Esophagus muscularis mucosa (tissue), 4 donors: ENCODE measurements at regions not wholly inside any gene's neighbourhood (a gene's known extent, or its start where the extent isn't known, plus 50 kb on each side); places are given as distances from the start of the nearest gene placed in this dataset.

ENCODE experiments used
- DNase-seq: peaks from one replicate; pipeline ENCODE4 v3.0.0-alpha.2; 2017; ENCODE audit errors: extremely low spot score
- H3K27ac ChIP-seq, 4 donors: fragments of 200-600 bp; sonication (generic); replicated peaks in 1 of 4; 1 replicate in 3 of 4; 2 replicates in 1 of 4; pipeline ENCODE4 v1.5.1; 2016 to 2019; ENCODE audit warnings: mild to moderate bottlenecking in 1 of 4
- H3K27me3 ChIP-seq, 4 donors: fragments of 200-600 bp; sonication (generic); one replicate each; pipeline versions ENCODE4 v1.5.1 to v1.6.0; 2016 to 2019
- H3K36me3 ChIP-seq, 4 donors: fragments of 200-600 bp; sonication (generic); one replicate each; pipeline ENCODE4 v1.5.1; 2016 to 2019
- H3K4me1 ChIP-seq, 4 donors: fragments of 200-600 bp; sonication (generic); one replicate each; pipeline ENCODE4 v1.5.1; 2016 to 2019
- H3K4me3 ChIP-seq, 4 donors: fragments of 200-600 bp; sonication (generic); 1 replicate in 2 of 4; 2 replicates in 2 of 4; pipeline ENCODE4 v1.5.1; 2016 to 2019; ENCODE audit warnings: mild to moderate bottlenecking in 4 of 4, moderate library complexity in 1 of 4
- H3K9me3 ChIP-seq, 4 donors: fragments of 200-600 bp; sonication (generic); 1 replicate in 3 of 4; 2 replicates in 1 of 4; pipeline ENCODE4 v1.5.1; 2016 to 2019
- EP300 ChIP-seq: sonication (generic); formaldehyde crosslinking; IDR thresholded peaks from one replicate; pipeline ENCODE4 v1.6.1; 2017; ENCODE audit warnings: antibody characterized with exemption
- POLR2A ChIP-seq: fragments of 450-650 bp; IDR thresholded peaks from one replicate; pipeline ENCODE4 v1.6.1; 2017; ENCODE audit warnings: antibody characterized with exemption, moderate library complexity, mild to moderate bottlenecking, low read depth
- POLR2AphosphoS5 ChIP-seq, 2 donors: sonication (generic); formaldehyde crosslinking; IDR thresholded peaks; one replicate each; pipeline ENCODE4 v1.6.1; 2017; ENCODE audit warnings: antibody characterized with exemption in 2 of 2
- WGBS: methylation state at CpG from one replicate; pipeline ENCODE4 v1.1.5; 2018; 5-methylcytosine and 5-hydroxymethylcytosine counted together
- intact Hi-C: fragments of 100-400 bp; cut with DNase I; formaldehyde crosslinking; loops from one replicate; pipeline ENCODE4 v1.15.1; 2023
- TF ChIP-seq, protein P1 (sequence below), 3 experiments: fragments of 200-600 bp in 2 of 3; fragments of 450-650 bp in 1 of 3; sonication (generic) in 2 of 3; IDR thresholded peaks; one replicate each; pipeline ENCODE4 v1.5.1; 2017 to 2019; ENCODE audit warnings: antibody characterized with exemption in 3 of 3, mild to moderate bottlenecking in 2 of 3, moderate library complexity in 1 of 3

DNA sequence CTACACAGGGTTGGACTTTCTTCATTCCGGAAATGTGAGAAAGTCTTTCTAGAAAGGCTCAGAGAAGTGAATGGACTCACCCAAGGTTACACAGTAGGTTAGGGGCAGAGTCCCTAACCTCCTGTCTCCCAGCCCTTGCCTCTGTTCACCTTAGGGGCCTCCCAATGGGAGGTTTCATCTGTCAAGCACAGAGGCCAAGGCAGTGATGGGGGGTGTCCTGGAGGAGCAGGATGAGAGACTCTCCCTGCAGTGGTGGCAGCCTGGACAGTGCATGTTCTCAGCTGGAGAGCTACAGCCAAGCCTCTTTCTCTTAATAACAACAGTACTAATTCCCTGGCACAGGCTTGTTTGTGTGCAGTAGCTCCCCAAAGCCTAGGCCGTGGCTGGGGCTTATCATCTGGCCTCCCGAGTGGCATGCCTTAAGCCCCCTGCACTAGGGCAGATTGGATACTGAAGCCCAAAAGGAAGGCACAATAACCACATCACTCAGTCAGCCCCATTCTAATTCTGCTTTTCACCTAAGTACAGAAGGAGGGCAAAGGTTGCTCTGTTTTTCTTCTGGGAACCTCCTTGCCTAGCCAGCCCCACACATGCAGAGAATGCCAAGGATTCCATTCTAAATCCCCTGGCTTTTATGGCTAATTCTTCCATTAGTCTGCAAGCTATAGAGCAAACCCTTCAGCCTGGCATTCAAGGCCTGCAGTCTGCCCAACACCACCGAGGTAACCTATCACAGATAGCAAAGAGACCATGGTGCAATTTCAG, 50.2 kb upstream of the XPA start:
- Histone ChIP-seq H3K36me3 (no peaks in the 10 kb centered on the region), H3K27me3 (no peaks in the 10 kb centered on the region), H3K27ac (peak overlapping the region in 1 of 4 donors; percentile 57), H3K4me1 (peaks cover 0 to 12% (median 3%) of the 10 kb centered on the region in 4 donors), H3K9me3 (peaks cover 0 to 9% (median 6%) of the 10 kb centered on the region in 4 donors), H3K4me3 (no peak overlapping the region)
- WGBS, result 58% methylated on average over 2 of the region's 4 CpGs
- no peak for DNase-seq
- TF ChIP-seq POLR2AphosphoS5 (IDR thresholded peaks at IDR 0.05) (no peak), EP300 (no peak), POLR2A (no peak)
- TF ChIP-seq, protein P1, sequence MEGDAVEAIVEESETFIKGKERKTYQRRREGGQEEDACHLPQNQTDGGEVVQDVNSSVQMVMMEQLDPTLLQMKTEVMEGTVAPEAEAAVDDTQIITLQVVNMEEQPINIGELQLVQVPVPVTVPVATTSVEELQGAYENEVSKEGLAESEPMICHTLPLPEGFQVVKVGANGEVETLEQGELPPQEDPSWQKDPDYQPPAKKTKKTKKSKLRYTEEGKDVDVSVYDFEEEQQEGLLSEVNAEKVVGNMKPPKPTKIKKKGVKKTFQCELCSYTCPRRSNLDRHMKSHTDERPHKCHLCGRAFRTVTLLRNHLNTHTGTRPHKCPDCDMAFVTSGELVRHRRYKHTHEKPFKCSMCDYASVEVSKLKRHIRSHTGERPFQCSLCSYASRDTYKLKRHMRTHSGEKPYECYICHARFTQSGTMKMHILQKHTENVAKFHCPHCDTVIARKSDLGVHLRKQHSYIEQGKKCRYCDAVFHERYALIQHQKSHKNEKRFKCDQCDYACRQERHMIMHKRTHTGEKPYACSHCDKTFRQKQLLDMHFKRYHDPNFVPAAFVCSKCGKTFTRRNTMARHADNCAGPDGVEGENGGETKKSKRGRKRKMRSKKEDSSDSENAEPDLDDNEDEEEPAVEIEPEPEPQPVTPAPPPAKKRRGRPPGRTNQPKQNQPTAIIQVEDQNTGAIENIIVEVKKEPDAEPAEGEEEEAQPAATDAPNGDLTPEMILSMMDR (IDR thresholded peaks at IDR 0.05), result no peak
- intact Hi-C loops, result no loop called here

DNA sequence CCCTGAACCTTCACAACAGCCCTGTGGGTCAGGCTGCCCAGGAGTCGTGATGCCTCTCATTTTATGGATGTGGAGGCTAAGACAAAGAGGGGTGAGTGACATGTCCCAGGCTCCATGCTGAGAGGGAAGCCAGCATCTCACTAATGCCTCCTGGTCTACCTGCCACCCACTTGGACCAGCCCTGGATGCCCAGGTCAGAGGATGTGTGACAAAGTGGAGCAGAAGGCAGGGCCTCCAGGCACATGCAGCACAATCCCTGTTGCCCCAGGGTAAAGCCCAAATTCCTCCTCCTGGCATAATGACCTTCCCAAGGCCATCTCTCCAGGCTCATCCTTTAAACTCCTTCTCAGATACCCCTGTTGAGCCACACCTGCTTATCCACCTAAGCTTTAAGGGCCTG, 51.4 kb upstream of the XPA start:
- intact Hi-C loops, result no loop called here
- no peak overlapping the region for H3K4me3 ChIP-seq

DNA sequence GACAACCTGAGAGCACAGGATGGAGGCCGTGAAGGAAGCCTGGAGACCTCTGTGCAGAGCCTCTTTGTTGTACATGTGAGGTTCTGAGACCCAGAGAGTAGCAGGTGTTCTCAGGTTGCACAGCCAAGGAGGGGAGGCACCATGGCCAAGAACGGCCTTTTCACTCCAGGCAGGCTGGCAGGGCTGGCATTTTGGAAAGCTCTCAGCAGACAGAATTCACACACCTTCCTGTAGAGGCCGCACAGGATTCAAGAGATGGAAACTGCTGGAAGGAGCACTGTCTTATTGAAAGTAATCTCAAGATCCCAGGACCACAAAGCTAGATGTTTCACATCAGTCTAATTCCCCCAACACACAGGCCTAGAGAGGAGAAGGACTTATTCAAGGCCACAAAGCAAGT, 52.8 kb upstream of the XPA start:
- no peak for DNase-seq
- 85% methylated on average over 3 of the region's 3 CpGs for whole genome bisulfite sequencing
- H3K27ac ChIP-seq, result no peak overlapping the region
- H3K9me3 ChIP-seq, result no peaks in the 10 kb centered on the region
- intact Hi-C loops, result no loop called here
- H3K4me1 ChIP-seq, result peaks cover 0 to 12% (median 3%) of the 10 kb centered on the region in 4 donors
- no peak for TF ChIP-seq EP300
- TF ChIP-seq POLR2A, result no peak
- TF ChIP-seq, protein P1 (IDR thresholded peaks at IDR 0.05), result no peak
- TF ChIP-seq POLR2AphosphoS5 (IDR thresholded peaks at IDR 0.05), result no peak
- H3K36me3 ChIP-seq, result no peaks in the 10 kb centered on the region
- H3K4me3 ChIP-seq, result no peak overlapping the region
- H3K27me3 ChIP-seq, result no peaks in the 10 kb centered on the region

More for the DNA sequence above, 51.4 kb upstream of the XPA start:
- DNase-seq, result no peak
- Histone ChIP-seq H3K27ac (no peak overlapping the region), H3K9me3 (no peaks in the 10 kb centered on the region), H3K27me3 (no peaks in the 10 kb centered on the region), H3K36me3 (no peaks in the 10 kb centered on the region), H3K4me1 (peaks cover 0 to 12% (median 3%) of the 10 kb centered on the region in 4 donors)
- WGBS, result 30% methylated on average over 1 of the region's 1 CpG
- TF ChIP-seq EP300 (no peak), POLR2AphosphoS5 (IDR thresholded peaks at IDR 0.05) (no peak), POLR2A (no peak)
- TF ChIP-seq, protein P1 (IDR thresholded peaks at IDR 0.05), result no peak

DNA sequence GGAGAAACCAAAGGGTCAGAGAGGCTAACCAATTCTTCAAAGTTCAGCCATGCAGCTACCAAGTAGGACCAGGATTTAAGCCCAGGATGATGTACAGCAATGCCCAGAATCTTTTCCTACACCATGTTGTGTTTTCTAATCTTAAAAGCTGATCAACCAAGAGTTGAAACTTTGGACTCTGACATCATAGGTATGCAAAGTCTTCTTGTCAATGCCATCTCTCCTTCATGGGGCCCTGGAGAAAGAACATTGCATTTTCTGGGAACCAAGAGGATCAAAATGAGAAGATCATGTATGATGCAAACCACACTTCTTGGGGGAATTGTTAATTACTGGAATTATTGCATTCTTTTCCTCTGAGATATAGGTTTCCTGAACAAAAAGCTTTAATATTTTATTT, 54.4 kb upstream of the XPA start:
- no peak for DNase-seq
- no peak overlapping the region for H3K4me3 ChIP-seq
- H3K27me3 ChIP-seq, result no peaks in the 10 kb centered on the region
- intact Hi-C loops, result no loop called here
- peaks cover 0 to 12% (median 3%) of the 10 kb centered on the region in 4 donors for H3K4me1 ChIP-seq
- no peak overlapping the region for H3K27ac ChIP-seq
- TF ChIP-seq, protein P1 (IDR thresholded peaks at IDR 0.05), result no peak
- TF ChIP-seq EP300 (no peak), POLR2A (no peak), POLR2AphosphoS5 (IDR thresholded peaks at IDR 0.05) (no peak)
- H3K36me3 ChIP-seq, result no peaks in the 10 kb centered on the region
- H3K9me3 ChIP-seq, result no peaks in the 10 kb centered on the region
